Right lobe of liver (tissue), 6 donors: ENCODE measurements at regions not wholly inside any gene's neighbourhood (a gene's known extent, or its start where the extent isn't known, plus 50 kb on each side); places are given as distances from the start of the nearest gene placed in this dataset.

Experiments used
- ATAC-seq, 4 donors: fragments of 200-7000 bp; cut with Tn5 transposase; one replicate each; pipeline ENCODE4 v1.9.1; 2020; ENCODE audit warnings: mild to moderate bottlenecking in 4 of 4, moderate library complexity in 4 of 4
- DNase-seq, 3 donors: peaks; one replicate each; pipeline ENCODE4 v3.0.0-alpha.2; 2020
- H3K27ac ChIP-seq, 3 donors: fragments of 200-600 bp; one replicate each; pipeline ENCODE4 v1.8.0; 2022
- H3K27me3 ChIP-seq, 2 donors: fragments of 200-600 bp; one replicate each; pipeline ENCODE4 v1.8.0; 2022
- H3K36me3 ChIP-seq, 4 donors: fragments of 200-600 bp; sonication (generic) in 1 of 4; one replicate each; pipeline versions ENCODE4 v1.5.1 to v1.8.0; 2017 to 2022; ENCODE audit warnings: control low read depth in 1 of 4
- H3K4me1 ChIP-seq, 4 donors: fragments of 200-600 bp; sonication (generic) in 1 of 4; one replicate each; pipeline versions ENCODE4 v1.5.1 to v1.8.0; 2017 to 2022; ENCODE audit warnings: control low read depth in 1 of 4
- H3K4me3 ChIP-seq, 3 donors: fragments of 200-600 bp; one replicate each; pipeline ENCODE4 v1.8.0; 2022
- H3K9me3 ChIP-seq, 4 donors: fragments of 200-600 bp; sonication (generic) in 1 of 4; one replicate each; pipeline versions ENCODE4 v1.5.1 to v1.8.0; 2017 to 2022; ENCODE audit warnings: control low read depth in 1 of 4
- CTCF ChIP-seq, 4 donors: fragments of 200-600 bp in 3 of 4; fragments of 450-650 bp in 1 of 4; IDR thresholded peaks; one replicate each; pipeline versions ENCODE4 v1.5.1 to v1.8.0; 2016 to 2022; ENCODE audit warnings: antibody characterized with exemption in 4 of 4, mild to moderate bottlenecking in 2 of 4
- POLR2A ChIP-seq: fragments of 450-650 bp; IDR thresholded peaks from one replicate; pipeline ENCODE4 v1.6.1; 2017; ENCODE audit warnings: antibody characterized with exemption, mild to moderate bottlenecking
- WGBS: methylation state at CpG from one replicate; pipeline ENCODE4 v1.1.6; 2018; ENCODE audit warnings: low coverage, low lambda C conversion rate; ENCODE audit not compliant: insufficient coverage; ENCODE audit errors: missing lambda C conversion rate; 5-methylcytosine and 5-hydroxymethylcytosine counted together
- intact Hi-C, 2 donors: fragments of 100-400 bp; cut with DNase I; formaldehyde crosslinking; loops; one replicate each; pipeline versions ENCODE4 v1.11.2 to v1.14.1; 2022
- donor health status: DM: no; HTN: yes; CAD: no.
- donor health status: DM: no; HTN: no; CAD: no.
- donor health status: DM: no; HTN: no; CAD: no.
- donor health status: DM: no; HTN: yes; CAD: no.
- donor health status: DM: no; HTN: yes; CAD: no.

GRCh38 chr2:8193686-8194615, 487.9 kb upstream of the ID2 start:
- Histone ChIP-seq H3K4me1 (peaks cover 0 to 7% (median 0%) of the 10 kb centered on the region in 4 donors), H3K9me3 (no peaks in the 10 kb centered on the region), H3K27me3 (no peaks in the 10 kb centered on the region), H3K4me3 (peak overlapping the region; percentile 5 to 32 (median 10)), H3K36me3 (no peaks in the 10 kb centered on the region), H3K27ac (peak overlapping the region; percentile 56 to 69 (median 68))
- 15% methylated on average over 11 of the region's 15 CpGs for WGBS
- TF ChIP-seq POLR2A = peak; percentile 13
- no peak for TF ChIP-seq CTCF (IDR thresholded peaks at IDR 0.05)
- ATAC-seq (peak; percentile 88 to 90 (median 90)), DNase-seq (peak in 2 of 3 donors; percentile 29 to 61)
- intact Hi-C loops = no loop called here

- ATAC-seq (no peak), DNase-seq (no peak)
- H3K36me3 ChIP-seq = no peaks in the 10 kb centered on the region
- no peak overlapping the region for H3K4me3 ChIP-seq
- TF ChIP-seq POLR2A (no peak), CTCF (IDR thresholded peaks at IDR 0.05) (no peak)
- 32% methylated on average over 1 of the region's 1 CpG for WGBS
- no peak overlapping the region for H3K27ac ChIP-seq
- intact Hi-C loops = no loop called here
- H3K4me1 ChIP-seq = peaks cover 0 to 7% (median 0%) of the 10 kb centered on the region in 4 donors
- H3K27me3 ChIP-seq = no peaks in the 10 kb centered on the region
- no peaks in the 10 kb centered on the region for H3K9me3 ChIP-seq
Measured at GRCh38 chr2:8195784-8196183, 486.1 kb upstream of the ID2 start.

- H3K36me3 ChIP-seq = no peaks in the 10 kb centered on the region
- intact Hi-C loops = no loop called here
- H3K27me3 ChIP-seq = no peaks in the 10 kb centered on the region
- no peak overlapping the region for H3K4me3 ChIP-seq
- ATAC-seq = no peak
- H3K27ac ChIP-seq = no peak overlapping the region
- H3K9me3 ChIP-seq = no peaks in the 10 kb centered on the region
- 91% methylated on average over 3 of the region's 3 CpGs for WGBS
- DNase-seq = no peak
- TF ChIP-seq CTCF (IDR thresholded peaks at IDR 0.05) (no peak), POLR2A (no peak)
- H3K4me1 ChIP-seq = peaks cover 0 to 7% (median 0%) of the 10 kb centered on the region in 4 donors
Measured at GRCh38 chr2:8196316-8196715, 485.5 kb upstream of the ID2 start.

- Histone ChIP-seq H3K36me3 (no peaks in the 10 kb centered on the region), H3K9me3 (no peaks in the 10 kb centered on the region), H3K4me3 (no peak overlapping the region), H3K27ac (no peak overlapping the region), H3K27me3 (no peaks in the 10 kb centered on the region), H3K4me1 (peaks cover 0 to 7% (median 0%) of the 10 kb centered on the region in 4 donors)
- no peak for TF ChIP-seq POLR2A
- no peak for TF ChIP-seq CTCF (IDR thresholded peaks at IDR 0.05)
- ATAC-seq (no peak), DNase-seq (no peak)
- intact Hi-C loops = no loop called here
- WGBS = 95% methylated on average over 4 of the region's 4 CpGs
Measured at GRCh38 chr2:8197101-8197500, 484.8 kb upstream of the ID2 start.
